HG03575 (cell line): ENCODE measurements at regions not wholly inside any gene's neighbourhood (a gene's known extent, or its start where the extent isn't known, plus 50 kb on each side); places are given as distances from the start of the nearest gene placed in this dataset.
"Not testable (repeated sequence)": the region's sequence is repeated elsewhere in the genome, so short reads cannot be mapped to it uniquely, and the experiment has no call there.

ENCODE experiments used
- ATAC-seq: cut with Tn5 transposase; IDR thresholded peaks from one replicate; pipeline ENCODE4 v1.9.1; 2021; ENCODE audit not compliant: unreplicated experiment, insufficient number of reproducible peaks, low FRiP score; ENCODE audit errors: extremely low read depth

DNA sequence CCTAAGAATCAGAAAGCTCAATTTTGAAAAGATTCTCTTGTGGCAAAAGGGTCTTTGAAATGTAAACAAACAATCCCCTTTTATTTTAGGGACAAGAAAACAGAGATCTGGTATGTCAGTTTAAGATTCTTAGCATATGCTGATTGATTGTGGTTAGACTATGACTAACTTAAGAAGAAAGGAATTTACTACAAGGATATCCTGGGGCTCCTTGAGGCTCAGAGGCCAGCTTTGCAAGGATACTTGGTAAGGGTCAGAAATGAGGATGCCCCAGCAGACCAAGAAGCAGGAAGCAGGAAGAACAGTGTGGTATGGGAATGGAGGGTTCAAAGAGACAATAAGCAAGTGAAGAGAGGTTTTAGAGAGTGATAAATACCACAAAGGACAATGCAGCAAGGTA lies 474.6 kb downstream of the ETNK1 start:
- no peak for ATAC-seq

GRCh38 chr12:23108957-23109356 lies 484.0 kb downstream of the ETNK1 start:
- ATAC-seq = no peak

- no peak for ATAC-seq
Measured at GRCh38 chr12:23113781-23114180, 488.8 kb downstream of the ETNK1 start.

- no peak for ATAC-seq
Measured at GRCh38 chr12:23115984-23116383, 491.0 kb downstream of the ETNK1 start.

DNA sequence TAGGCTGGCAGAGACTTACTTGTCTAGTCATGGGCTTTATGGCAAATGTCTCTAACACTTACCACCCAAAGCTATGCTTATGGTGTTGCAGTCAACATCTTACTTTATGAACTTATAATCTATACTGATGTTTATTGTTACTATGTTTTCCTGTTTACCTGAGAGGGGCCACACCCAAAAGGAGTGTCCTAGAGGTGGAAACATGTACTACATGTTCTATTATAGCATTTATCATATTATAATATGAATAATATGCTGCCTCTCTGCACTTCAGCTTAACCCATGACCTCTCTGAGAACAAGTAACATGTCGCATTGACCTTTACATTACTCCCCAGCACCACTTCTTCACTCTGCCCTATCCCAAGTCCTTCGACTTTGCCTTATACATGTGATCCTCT lies 501.8 kb downstream of the ETNK1 start:
- no peak for ATAC-seq

DNA sequence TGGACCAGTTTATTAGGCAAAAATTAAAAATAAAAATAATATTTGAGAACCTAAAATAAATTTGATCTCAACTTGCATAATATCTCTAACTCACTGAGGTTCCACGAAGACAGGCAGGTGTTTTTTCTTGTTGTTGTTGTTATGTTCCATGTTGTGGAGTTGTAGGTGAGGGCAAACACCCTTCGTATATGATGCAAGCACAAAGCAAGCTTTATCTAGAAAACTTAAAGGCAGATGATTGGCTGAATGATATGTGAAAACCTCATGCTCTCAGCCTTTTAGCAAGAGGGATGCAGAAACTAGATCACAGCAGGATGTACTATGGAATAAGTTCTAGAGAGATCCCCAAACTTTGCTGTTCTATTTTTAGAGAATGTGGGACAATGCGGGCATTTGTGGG lies 502.7 kb downstream of the ETNK1 start:
- no peak for ATAC-seq

DNA sequence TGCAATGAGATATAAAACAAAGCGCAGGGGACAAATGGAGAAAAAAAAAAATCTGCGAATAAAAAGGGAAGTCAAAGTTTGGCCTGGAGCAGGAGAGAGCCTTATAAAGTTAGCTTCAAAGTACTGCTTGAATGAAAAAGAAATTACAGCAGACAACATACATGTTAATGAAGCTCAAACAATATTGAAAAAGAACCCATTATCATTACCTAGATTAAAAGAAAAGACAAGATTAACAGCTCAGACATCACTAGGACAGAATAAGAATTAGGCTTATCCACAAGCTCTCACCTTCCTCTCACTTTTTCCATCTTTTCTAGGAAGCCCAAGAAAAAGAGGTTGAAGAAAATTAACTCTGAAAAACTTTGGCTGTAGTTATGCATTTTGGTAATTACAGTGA lies 503.5 kb downstream of the ETNK1 start:
- no peak for ATAC-seq

- ATAC-seq = no peak
Measured at GRCh38 chr12:23132357-23132756, 507.4 kb downstream of the ETNK1 start.

DNA sequence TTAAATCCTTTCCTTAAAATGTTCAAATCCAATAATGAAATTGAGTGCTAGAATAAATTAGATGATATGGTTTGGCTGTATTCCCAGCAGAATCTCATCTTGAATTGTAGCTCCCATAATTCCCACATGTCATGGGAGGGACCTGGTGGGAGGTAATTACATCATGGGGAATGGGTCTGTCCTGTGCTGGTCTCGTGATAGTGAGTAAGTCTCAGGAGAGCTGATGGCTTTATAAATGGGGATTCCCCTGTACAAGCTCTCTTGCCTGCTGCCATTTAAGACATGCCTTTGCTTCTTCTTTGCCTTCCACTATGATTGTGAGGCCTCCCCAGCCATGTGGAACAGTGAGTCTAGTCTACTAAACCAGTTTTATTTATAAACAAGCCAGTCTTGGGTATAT lies 508.5 kb downstream of the ETNK1 start:
- ATAC-seq = no peak

DNA sequence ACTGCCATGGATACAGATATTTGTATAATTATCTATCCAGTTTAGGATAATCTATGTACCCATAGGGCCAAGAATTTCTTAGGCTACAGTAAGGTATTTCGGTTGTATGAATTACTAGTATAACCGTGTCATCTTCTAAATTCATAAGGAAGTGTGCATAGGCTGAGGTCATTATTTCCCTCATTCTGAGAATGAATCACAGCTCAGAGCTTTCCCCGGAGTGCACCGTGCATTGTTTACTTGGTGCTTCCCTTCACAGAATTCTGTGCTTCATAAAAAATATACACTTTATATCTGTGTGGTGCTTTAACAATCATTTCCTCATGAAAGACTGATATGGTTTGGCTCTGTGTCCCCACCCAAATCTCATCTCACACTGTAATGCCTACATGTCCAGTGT lies 514.1 kb downstream of the ETNK1 start:
- no peak for ATAC-seq

DNA sequence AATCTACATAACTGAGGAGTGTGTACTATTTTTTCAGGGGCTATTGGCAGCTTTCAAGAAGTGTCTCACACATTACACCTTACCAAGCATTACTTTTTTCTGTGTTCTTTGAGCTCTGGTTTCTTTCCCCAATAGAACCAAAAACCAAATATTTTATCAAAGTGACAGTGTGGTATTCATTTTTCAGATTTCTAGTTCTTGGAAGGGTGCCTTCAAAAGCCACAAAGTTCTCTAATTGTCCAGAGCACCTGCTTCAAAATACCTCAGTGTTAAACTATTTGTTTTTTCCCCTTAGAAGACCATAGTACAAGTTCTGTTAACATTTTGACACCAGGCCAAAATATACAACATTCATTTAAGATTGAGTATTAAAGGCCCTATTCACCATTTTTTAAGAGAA lies 515.7 kb downstream of the ETNK1 start:
- no peak for ATAC-seq

DNA sequence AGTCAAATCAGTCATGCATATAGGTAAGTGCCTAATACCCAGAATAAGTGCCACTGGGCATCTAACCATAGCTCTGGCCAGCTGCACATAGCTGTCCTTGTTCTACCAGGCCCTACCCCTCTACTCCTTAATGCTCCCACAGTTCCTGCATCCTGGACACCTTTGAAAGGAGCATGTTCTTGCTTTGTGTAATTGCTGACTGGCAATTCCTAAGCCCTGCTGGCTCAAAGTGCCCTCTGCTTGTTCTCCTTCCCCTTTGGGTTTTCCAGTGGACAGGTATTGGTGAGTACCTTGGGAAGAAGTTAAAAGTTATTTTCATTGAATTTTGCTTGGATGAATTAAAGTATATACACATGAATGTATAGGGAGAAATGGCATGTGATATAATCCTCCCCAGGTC lies 516.4 kb downstream of the ETNK1 start:
- no peak for ATAC-seq

DNA sequence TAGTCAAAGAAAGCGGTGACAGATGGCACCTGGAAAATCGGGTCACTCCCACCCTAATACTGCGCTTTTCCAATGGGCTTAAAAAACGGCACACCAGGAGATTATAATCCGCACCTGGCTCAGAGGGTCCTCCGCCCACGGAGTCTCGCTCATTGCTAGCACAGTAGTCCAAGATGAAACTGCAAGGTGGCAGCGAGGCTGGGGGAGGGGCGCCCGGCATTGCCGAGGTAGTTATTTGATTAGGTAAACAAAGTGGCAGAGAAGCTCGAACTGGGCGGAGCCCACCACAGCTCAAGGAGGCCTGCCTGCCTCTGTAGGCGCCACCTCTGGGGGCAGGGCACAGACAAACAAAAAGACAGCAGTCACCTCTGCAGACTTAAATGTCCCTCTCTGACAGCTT lies 521.1 kb downstream of the ETNK1 start:
- not testable (repeated sequence) for ATAC-seq

GRCh38 chr12:23168459-23168858 lies 543.5 kb downstream of the ETNK1 start:
- ATAC-seq = no peak

- no peak for ATAC-seq
Measured at GRCh38 chr12:23169012-23169695, 544.2 kb downstream of the ETNK1 start.

DNA sequence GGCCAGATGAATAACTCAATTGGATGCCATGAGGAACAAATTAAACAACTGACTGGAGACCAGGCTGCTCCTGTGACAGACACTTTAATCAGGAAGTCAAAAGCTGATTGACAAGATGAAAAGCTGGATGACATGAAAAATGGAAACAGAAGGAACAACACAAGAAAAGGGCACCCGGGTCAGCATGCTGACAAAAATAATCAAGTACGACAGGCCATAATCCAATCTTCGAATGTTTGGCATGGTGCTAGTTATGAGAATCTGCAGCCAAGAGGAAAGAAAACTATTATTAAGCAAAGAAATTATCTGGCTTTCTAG lies 544.7 kb downstream of the ETNK1 start:
- ATAC-seq = no peak

DNA sequence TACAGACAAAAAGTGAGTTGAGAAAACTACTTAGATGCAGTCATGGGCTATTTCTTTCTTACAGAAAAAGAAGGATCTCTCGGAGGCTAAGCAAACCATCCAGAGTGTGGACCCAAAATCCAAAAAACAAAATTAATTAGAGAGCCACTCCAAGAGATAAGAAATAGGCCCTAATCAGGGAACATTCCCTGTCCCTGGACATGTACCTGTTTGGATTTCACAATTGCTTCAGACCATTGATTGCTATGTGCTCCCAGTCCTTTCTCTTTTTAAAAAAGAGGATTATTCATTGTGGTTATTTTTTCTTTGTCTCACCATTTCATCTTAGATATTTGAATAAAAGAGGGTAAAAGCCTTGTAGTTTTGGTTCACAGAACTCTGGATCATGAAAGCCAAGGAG lies 549.9 kb downstream of the ETNK1 start:
- no peak for ATAC-seq

DNA sequence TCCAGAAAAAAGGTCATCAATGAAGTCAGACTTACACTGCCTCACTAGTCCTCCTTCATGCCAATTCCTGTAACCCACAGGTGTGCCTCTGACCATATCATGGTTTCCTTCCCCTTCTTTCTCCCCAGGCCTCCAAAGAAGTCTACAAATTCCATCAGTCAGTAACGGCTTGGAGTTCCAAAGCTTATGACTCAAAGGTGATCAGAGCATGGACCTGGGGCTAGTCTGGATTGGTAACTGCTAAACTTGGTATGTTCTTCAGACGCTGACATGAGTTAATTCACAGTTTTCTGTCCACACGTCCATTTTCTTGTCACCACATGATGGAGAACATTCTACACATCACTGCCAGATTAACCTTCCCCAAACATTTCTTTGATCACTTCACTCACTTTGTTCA lies 560.4 kb downstream of the ETNK1 start:
- no peak for ATAC-seq

DNA sequence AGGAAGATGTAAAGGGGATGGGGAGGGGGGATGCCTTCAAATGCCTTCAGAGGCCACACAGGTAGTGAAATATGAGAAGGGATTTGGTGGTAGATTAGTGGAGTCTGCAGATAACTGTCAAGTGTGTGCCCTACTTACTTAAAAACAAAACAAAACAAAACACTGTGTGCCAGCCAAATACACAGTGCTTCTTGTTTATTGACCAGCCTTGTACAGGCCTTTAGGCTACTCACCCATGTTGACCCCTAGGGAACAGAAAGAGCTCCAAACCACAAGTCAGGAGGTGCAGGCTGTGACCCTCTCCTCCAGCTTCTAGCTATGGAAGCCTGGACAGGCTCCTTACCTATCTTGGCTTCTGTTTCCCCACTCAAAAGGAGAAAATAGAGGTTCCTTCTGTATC lies 562.0 kb downstream of the ETNK1 start:
- ATAC-seq = no peak

DNA sequence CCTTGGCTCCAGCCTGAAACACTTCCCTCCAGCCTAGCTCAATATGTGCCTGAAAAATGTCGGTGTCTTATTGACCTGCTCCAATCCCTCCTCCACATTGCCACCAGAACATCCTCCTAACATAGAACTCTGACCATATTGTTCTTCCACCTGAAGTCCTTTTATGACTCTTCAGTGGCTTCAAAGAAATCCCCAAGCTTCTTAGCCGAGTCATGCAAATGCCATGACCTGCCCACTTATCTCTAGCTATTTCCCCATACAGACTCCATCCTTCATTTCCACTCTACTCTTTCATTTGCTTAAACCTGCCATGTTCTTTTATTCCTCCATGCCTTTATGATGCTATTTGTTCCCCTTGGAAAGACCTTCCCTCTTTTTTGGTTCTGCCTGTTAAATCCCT lies 568.6 kb downstream of the ETNK1 start:
- ATAC-seq = no peak

DNA sequence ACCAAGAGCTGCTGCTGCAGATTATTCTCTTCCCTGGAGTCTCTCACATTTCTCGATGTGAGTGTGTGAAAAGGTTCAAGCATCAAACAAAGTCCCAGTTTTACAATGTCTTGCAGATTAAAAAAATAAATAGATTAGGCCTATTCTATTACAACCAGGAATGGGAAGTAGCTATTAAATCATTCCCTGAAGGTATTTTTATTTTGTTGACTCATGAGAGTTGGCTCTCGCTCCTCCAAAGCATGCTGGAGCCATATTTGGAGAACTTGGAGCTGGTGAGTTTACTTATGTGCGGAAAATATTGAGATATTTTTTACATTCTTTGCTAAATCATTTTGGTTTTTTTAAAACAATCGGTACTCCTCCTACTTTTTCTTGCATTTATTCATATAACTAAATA lies 572.3 kb downstream of the ETNK1 start:
- no peak for ATAC-seq

- ATAC-seq = no peak
Measured at GRCh38 chr12:23202728-23203127, 577.8 kb downstream of the ETNK1 start.
